Lower lobe of right lung (tissue), 2 donors: ENCODE measurements at regions not wholly inside any gene's neighbourhood (a gene's known extent, or its start where the extent isn't known, plus 50 kb on each side); places are given as distances from the start of the nearest gene placed in this dataset.
A peak's percentile ranks its signal among the peaks of the same experiment; 100 is the strongest.
"Not testable (repeated sequence)": the region's sequence is repeated elsewhere in the genome, so short reads cannot be mapped to it uniquely, and the experiment has no call there.

Experiments used
- ATAC-seq, 2 donors: fragments of 200-7000 bp; cut with Tn5 transposase; one replicate each; pipeline ENCODE4 v1.9.1; 2020 to 2022; ENCODE audit warnings: mild to moderate bottlenecking in 2 of 2, moderate library complexity in 2 of 2
- DNase-seq: peaks from one replicate; pipeline ENCODE4 v3.0.0-alpha.2; 2020
- H3K27ac ChIP-seq: fragments of 200-600 bp; one replicate; pipeline ENCODE4 v1.8.0; 2022
- H3K27me3 ChIP-seq: fragments of 200-600 bp; one replicate; pipeline ENCODE4 v1.8.0; 2022; ENCODE audit warnings: low read depth
- H3K36me3 ChIP-seq: fragments of 200-600 bp; one replicate; pipeline ENCODE4 v1.8.0; 2022; ENCODE audit warnings: mild to moderate bottlenecking
- H3K4me1 ChIP-seq: fragments of 200-600 bp; one replicate; pipeline ENCODE4 v1.8.0; 2022
- H3K4me3 ChIP-seq: fragments of 200-600 bp; one replicate; pipeline ENCODE4 v1.8.0; 2022; ENCODE audit warnings: mild to moderate bottlenecking
- H3K9me3 ChIP-seq: fragments of 200-600 bp; one replicate; pipeline ENCODE4 v1.8.0; 2022
- intact Hi-C: fragments of 100-400 bp; cut with DNase I; formaldehyde crosslinking; loops from one replicate; pipeline ENCODE4 v1.11.0; 2022
- TF ChIP-seq, protein P1 (sequence below): fragments of 200-600 bp; IDR thresholded peaks from one replicate; pipeline ENCODE4 v1.8.0; 2022; ENCODE audit warnings: antibody characterized with exemption, mild to moderate bottlenecking
- donor health status: DM: no; HTN: yes; CAD: no; lungs with severe emphysema.

DNA sequence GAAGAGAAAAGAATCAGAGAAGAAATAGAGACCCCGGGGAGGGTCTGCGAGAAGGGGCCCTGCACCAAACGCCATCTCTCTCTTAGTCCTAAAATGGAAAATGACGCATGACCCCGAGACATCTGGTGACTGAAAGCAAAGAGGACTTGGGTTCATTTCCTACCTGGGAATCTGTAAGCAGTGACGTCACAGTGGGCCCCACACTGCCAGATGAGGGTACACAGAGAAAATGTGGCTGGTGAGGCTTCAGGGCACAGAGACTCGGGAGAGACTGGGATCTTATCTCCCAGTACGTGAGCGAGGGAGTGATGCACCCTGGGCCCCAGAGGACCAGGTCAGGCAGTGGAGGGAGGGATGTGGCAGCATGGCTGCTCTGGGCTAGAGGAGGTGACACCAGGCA lies 288.1 kb upstream of the SFSWAP start:
- H3K9me3 ChIP-seq, result no peaks in the 10 kb centered on the region
- H3K4me1 ChIP-seq, result no peaks in the 10 kb centered on the region
- H3K27me3 ChIP-seq, result no peaks in the 10 kb centered on the region
- TF ChIP-seq, protein P1, sequence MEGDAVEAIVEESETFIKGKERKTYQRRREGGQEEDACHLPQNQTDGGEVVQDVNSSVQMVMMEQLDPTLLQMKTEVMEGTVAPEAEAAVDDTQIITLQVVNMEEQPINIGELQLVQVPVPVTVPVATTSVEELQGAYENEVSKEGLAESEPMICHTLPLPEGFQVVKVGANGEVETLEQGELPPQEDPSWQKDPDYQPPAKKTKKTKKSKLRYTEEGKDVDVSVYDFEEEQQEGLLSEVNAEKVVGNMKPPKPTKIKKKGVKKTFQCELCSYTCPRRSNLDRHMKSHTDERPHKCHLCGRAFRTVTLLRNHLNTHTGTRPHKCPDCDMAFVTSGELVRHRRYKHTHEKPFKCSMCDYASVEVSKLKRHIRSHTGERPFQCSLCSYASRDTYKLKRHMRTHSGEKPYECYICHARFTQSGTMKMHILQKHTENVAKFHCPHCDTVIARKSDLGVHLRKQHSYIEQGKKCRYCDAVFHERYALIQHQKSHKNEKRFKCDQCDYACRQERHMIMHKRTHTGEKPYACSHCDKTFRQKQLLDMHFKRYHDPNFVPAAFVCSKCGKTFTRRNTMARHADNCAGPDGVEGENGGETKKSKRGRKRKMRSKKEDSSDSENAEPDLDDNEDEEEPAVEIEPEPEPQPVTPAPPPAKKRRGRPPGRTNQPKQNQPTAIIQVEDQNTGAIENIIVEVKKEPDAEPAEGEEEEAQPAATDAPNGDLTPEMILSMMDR, result no peak
- DNase-seq, result no peak
- no peak overlapping the region for H3K4me3 ChIP-seq
- H3K27ac ChIP-seq, result no peak overlapping the region
- H3K36me3 ChIP-seq, result no peaks in the 10 kb centered on the region
- intact Hi-C loops, result no loop called here
- ATAC-seq, result no peak

DNA sequence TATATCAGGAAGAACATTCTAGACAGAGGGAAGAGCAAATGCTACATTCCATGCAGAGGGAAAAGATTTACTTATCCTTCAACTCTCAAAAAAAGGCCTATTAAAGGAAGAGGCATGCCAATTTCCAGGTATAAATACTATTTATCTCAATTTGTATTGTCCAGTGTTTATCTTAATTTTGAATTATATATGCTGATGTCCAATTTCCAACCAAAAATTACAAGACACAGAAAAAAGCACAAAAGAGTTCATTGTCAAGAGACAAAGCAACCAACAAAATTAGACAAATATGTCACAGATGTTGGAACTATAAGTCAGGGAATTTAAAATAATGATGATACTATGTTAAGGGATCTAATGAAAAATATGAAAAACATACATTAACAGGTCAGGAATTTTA lies 286.6 kb upstream of the SFSWAP start:
- Histone ChIP-seq H3K4me1 (no peaks in the 10 kb centered on the region), H3K27me3 (no peaks in the 10 kb centered on the region), H3K27ac (no peak overlapping the region), H3K9me3 (no peaks in the 10 kb centered on the region), H3K36me3 (no peaks in the 10 kb centered on the region), H3K4me3 (no peak overlapping the region)
- TF ChIP-seq, protein P1, result no peak
- intact Hi-C loops, result no loop called here
- DNase-seq (no peak), ATAC-seq (no peak)

DNA sequence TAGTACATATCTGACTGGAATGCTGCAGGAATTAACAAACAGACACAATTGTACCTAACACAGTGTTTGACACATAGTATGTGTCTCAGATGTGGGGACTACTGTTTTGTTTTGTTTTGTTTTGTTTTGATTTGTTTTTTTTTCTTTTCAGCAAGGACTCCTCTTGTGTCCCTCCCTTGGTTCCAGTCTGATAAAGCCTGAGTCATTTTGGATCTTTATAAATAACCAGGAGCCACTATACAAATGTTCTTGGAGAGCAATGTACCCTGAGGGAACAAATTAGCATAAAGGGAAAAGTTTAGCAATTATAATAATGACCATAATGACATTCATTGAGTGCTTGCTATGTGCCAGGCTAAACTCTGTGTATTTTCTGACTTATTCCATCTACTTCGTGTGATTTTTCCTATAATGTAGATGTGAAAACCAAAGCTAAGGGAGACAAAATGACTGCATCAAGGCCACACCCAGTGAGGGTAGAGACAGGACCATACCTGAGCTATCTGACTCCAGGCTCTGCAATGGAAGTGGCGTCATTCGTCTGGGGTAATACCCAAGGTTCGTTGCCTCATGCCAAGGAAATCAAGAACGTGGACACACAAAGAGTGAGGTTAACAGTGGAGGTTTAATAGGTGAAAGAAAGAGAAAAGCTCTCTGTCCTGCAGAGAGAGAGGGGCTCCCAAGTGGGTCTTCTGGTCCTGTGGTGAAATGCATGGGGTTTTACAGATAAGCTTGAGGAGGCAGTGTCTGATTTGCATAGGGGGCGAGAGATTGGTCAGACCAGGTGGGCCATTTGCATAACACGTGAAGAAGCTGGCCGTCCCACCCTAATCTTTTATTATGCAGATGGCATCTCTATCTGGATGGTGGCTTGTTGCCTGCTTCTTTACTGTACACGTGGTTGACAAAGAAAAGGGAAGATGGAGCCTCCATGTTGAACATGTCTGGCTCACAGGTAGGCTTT lies 285.5 kb upstream of the SFSWAP start:
- Histone ChIP-seq H3K4me1 (no peaks in the 10 kb centered on the region), H3K4me3 (no peak overlapping the region), H3K36me3 (no peaks in the 10 kb centered on the region), H3K27ac (no peak overlapping the region), H3K27me3 (no peaks in the 10 kb centered on the region), H3K9me3 (no peaks in the 10 kb centered on the region)
- DNase-seq (no peak), ATAC-seq (no peak)
- intact Hi-C loops, result no loop called here
- TF ChIP-seq, protein P1, result no peak

DNA sequence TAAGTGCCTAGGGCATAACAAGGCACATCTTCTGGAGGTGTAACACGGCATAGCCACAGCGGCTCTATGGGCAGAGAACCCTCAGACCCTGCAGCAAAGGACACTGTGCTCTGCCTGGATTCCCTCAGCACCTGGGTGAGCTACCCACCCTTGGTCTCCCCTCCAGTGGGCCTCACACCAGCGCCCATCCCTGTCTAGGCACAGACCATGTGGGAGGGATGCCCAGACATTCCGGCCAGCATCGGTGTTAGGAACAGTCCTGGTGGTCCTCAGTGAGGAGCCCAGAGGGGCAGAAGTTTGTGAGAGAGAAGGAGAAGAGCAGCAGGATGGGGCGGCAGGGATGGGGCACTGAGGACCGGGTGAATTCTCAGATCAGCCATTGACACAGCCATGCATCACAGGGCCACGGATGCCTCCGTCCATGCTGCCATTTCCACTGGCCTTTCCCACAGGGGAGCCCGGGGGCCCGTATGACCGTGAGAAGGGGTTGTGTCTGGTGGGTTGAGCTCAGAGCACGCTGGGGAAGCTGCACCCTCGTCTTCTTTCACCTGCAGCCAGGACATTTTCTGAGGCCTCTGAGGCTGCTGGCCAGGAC lies 282.7 kb upstream of the SFSWAP start:
- Histone ChIP-seq H3K36me3 (no peaks in the 10 kb centered on the region), H3K9me3 (no peaks in the 10 kb centered on the region), H3K27me3 (peaks cover 13% of the 10 kb centered on the region), H3K4me1 (no peaks in the 10 kb centered on the region), H3K27ac (peak overlapping the region; percentile 31), H3K4me3 (no peak overlapping the region)
- ATAC-seq, result peak in 1 of 2 donors; percentile 15
- DNase-seq, result no peak
- TF ChIP-seq, protein P1, result no peak
- intact Hi-C loops, result no loop called here

DNA sequence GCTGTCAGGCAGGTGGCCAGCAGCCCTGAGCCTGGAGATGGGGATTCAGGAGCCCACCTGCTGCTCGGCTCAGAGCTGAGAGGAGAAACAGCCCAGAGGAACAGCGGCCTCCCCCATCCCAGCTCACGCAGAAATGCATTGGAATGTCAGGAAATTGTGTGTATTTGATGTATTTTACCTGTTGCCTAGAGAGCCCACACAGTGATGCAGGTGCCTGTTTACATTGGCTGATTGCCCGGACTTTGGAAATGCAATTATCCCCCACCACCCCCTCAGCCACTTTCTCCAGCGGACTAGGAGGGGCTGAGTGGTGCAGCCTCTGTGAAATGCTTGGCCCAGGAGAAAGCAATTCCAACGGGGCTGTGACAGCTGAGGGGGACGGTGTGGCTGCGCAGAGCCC lies 281.7 kb upstream of the SFSWAP start:
- H3K27me3 ChIP-seq, result peaks cover 13% of the 10 kb centered on the region
- H3K9me3 ChIP-seq, H3K36me3 ChIP-seq, H3K4me1 ChIP-seq, H3K27ac ChIP-seq, H3K4me3 ChIP-seq, DNase-seq, intact Hi-C loops: not testable (repeated sequence)
- ATAC-seq, result peak; percentile 89 to 91

DNA sequence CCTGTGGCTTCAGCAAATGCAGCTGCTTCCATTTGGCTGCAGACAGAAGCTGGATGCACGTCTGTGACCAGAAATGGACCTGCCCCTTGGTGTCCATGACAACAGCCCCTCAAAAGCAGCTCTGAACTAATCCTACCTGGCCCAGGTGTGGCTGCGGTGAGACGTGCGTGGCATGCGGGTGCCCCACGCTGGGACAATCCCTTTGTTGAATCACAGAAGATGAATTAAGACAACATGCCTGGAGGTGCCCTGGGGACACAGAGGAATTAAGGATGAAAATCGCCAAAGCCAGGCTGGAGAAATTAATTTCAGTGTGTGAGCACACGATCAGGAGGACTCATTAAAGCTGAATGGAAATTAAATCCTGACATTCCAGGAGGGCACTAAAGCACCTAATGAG lies 281.2 kb upstream of the SFSWAP start:
- intact Hi-C loops, H3K27ac ChIP-seq, H3K4me1 ChIP-seq, H3K4me3 ChIP-seq, H3K36me3 ChIP-seq, DNase-seq, H3K9me3 ChIP-seq: not testable (repeated sequence)
- H3K27me3 ChIP-seq, result peaks cover 17% of the 10 kb centered on the region
- peak; percentile 14 to 66 for ATAC-seq
